HL-60 (cell line): ENCODE measurements at regions not wholly inside any gene's neighbourhood (a gene's known extent, or its start where the extent isn't known, plus 50 kb on each side); places are given as distances from the start of the nearest gene placed in this dataset.

Experiments
- POLR2AphosphoS5 ChIP-seq: IDR thresholded peaks from 2 replicates; pipeline ENCODE4 v1.6.1; 2012; ENCODE audit warnings: low read depth
- TF ChIP-seq, protein P1 (sequence below): IDR thresholded peaks from one replicate; pipeline ENCODE4 v1.5.1; 2011; ENCODE audit warnings: low read length, control low read depth, inconsistent platforms; ENCODE audit not compliant: insufficient read depth

DNA sequence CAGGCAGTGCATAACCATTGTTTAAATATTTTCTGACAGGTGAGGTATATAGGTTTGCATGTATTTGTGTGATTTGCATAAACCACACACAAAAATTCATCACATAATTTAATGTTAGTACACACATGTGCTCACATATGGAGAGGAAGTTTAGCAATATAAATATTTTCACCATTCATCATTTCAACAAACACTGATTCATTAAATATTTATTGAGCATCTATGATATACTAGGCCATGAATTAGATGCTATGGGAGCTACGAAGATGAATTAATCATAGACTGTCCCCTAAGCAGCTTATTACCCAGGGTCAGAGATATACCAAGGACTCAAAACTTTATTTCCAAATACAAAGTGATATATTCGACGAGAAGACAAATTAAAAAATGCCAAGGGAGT is 311.6 kb upstream of the PIK3C3 start:
- TF ChIP-seq, protein P1, sequence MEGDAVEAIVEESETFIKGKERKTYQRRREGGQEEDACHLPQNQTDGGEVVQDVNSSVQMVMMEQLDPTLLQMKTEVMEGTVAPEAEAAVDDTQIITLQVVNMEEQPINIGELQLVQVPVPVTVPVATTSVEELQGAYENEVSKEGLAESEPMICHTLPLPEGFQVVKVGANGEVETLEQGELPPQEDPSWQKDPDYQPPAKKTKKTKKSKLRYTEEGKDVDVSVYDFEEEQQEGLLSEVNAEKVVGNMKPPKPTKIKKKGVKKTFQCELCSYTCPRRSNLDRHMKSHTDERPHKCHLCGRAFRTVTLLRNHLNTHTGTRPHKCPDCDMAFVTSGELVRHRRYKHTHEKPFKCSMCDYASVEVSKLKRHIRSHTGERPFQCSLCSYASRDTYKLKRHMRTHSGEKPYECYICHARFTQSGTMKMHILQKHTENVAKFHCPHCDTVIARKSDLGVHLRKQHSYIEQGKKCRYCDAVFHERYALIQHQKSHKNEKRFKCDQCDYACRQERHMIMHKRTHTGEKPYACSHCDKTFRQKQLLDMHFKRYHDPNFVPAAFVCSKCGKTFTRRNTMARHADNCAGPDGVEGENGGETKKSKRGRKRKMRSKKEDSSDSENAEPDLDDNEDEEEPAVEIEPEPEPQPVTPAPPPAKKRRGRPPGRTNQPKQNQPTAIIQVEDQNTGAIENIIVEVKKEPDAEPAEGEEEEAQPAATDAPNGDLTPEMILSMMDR, result no peak
- no peak for TF ChIP-seq POLR2AphosphoS5
